ENCODE measurements at regions not wholly inside any gene's neighbourhood (a gene's known extent, or its start where the extent isn't known, plus 50 kb on each side); places are given as distances from the start of the nearest gene placed in this dataset.

- TF ChIP-seq POLR2A (IDR thresholded peaks at IDR 0.05) (no peak), CTCF (IDR thresholded peaks at IDR 0.05) (no peak)
These were observed 207.9 kb upstream of the GADL1 start for GRCh38 chr3:31102196-31102879.

All from prostate gland (tissue), 2 donors.